Astrocyte (in vitro differentiated cells and primary cell): ENCODE measurements at regions not wholly inside any gene's neighbourhood (a gene's known extent, or its start where the extent isn't known, plus 50 kb on each side); places are given as distances from the start of the nearest gene placed in this dataset.

Experiments
- DNase-seq: peaks from one replicate; pipeline ENCODE4 v3.0.0-alpha.2; 2010; ENCODE audit warnings: low read depth
- FAIRE-seq: peaks from 2 replicates; lab custom pipeline; 2011; peaks lifted over from hg19 to GRCh38; lab: Jason Lieb, UNC
- H2AFZ ChIP-seq: 2 replicates; pipeline ENCODE4 v1.6.0; 2012; ENCODE audit warnings: low read depth, low read length, inconsistent platforms
- H3K27ac ChIP-seq: 2 replicates; pipeline ENCODE4 v1.5.1; 2011; ENCODE audit warnings: low read depth, low read length, inconsistent platforms
- H3K27me3 ChIP-seq: 2 replicates; pipeline ENCODE4 v1.6.0; 2011; ENCODE audit warnings: low read length, inconsistent platforms; ENCODE audit not compliant: insufficient read depth
- H3K36me3 ChIP-seq: 2 replicates; pipeline ENCODE4 v1.5.1; 2011; ENCODE audit warnings: low read length, inconsistent platforms; ENCODE audit not compliant: insufficient read depth
- H3K4me1 ChIP-seq: 2 replicates; pipeline ENCODE4 v1.5.1; 2011; ENCODE audit warnings: low read length, inconsistent platforms; ENCODE audit not compliant: insufficient read depth
- H3K4me2 ChIP-seq: 2 replicates; pipeline ENCODE4 v1.6.0; 2012; ENCODE audit warnings: low read length, inconsistent platforms
- H3K4me3 ChIP-seq: 2 replicates; pipeline ENCODE4 v1.5.1; 2011; ENCODE audit warnings: low read depth, mild to moderate bottlenecking, low read length, inconsistent platforms; ENCODE audit not compliant: insufficient read depth
- H3K79me2 ChIP-seq: 2 replicates; pipeline ENCODE4 v1.6.0; 2012; ENCODE audit warnings: mild to moderate bottlenecking, low read length, inconsistent platforms; ENCODE audit not compliant: insufficient read depth
- H3K9ac ChIP-seq: 2 replicates; pipeline ENCODE4 v1.6.0; 2012; ENCODE audit warnings: mild to moderate bottlenecking, low read length, inconsistent platforms
- H3K9me3 ChIP-seq: 2 replicates; pipeline ENCODE4 v1.5.1; 2012; ENCODE audit warnings: low read depth, mild to moderate bottlenecking, low read length, inconsistent platforms; ENCODE audit not compliant: insufficient read depth
- H4K20me1 ChIP-seq: 2 replicates; pipeline ENCODE4 v1.6.0; 2012; ENCODE audit warnings: low read length, inconsistent platforms; ENCODE audit not compliant: insufficient read depth
- H3K27ac Mint-ChIP-seq: one replicate; pipeline ENCODE4 v1.8.0; 2021; ENCODE audit warnings: mild to moderate bottlenecking, mixed read lengths; ENCODE audit not compliant: unreplicated experiment
- H3K27me3 Mint-ChIP-seq: one replicate; pipeline ENCODE4 v1.8.0; 2021; ENCODE audit warnings: low read depth, mixed read lengths; ENCODE audit not compliant: unreplicated experiment
- H3K36me3 Mint-ChIP-seq: one replicate; pipeline ENCODE4 v1.8.0; 2021; ENCODE audit warnings: low read depth, mixed read lengths; ENCODE audit not compliant: unreplicated experiment
- H3K4me1 Mint-ChIP-seq: one replicate; pipeline ENCODE4 v1.8.0; 2021; ENCODE audit warnings: low read depth, mixed read lengths; ENCODE audit not compliant: unreplicated experiment
- H3K4me3 Mint-ChIP-seq: one replicate; pipeline ENCODE4 v1.8.0; 2021; ENCODE audit warnings: mild to moderate bottlenecking, moderate library complexity, mixed read lengths; ENCODE audit not compliant: unreplicated experiment
- H3K9me3 Mint-ChIP-seq: one replicate; pipeline ENCODE4 v1.8.0; 2021; ENCODE audit warnings: mild to moderate bottlenecking, mixed read lengths; ENCODE audit not compliant: unreplicated experiment
- EZH2 ChIP-seq: IDR thresholded peaks from 2 replicates; pipeline ENCODE4 v1.6.1; 2012; ENCODE audit warnings: mild to moderate bottlenecking, low read length, inconsistent platforms; ENCODE audit not compliant: insufficient read depth
- TF ChIP-seq, protein P1 (sequence below): IDR thresholded peaks from 2 replicates; pipeline ENCODE4 v1.5.1; 2011; ENCODE audit warnings: low read depth, mild to moderate bottlenecking, inconsistent platforms, low read length, moderate library complexity; ENCODE audit not compliant: insufficient read depth

DNA sequence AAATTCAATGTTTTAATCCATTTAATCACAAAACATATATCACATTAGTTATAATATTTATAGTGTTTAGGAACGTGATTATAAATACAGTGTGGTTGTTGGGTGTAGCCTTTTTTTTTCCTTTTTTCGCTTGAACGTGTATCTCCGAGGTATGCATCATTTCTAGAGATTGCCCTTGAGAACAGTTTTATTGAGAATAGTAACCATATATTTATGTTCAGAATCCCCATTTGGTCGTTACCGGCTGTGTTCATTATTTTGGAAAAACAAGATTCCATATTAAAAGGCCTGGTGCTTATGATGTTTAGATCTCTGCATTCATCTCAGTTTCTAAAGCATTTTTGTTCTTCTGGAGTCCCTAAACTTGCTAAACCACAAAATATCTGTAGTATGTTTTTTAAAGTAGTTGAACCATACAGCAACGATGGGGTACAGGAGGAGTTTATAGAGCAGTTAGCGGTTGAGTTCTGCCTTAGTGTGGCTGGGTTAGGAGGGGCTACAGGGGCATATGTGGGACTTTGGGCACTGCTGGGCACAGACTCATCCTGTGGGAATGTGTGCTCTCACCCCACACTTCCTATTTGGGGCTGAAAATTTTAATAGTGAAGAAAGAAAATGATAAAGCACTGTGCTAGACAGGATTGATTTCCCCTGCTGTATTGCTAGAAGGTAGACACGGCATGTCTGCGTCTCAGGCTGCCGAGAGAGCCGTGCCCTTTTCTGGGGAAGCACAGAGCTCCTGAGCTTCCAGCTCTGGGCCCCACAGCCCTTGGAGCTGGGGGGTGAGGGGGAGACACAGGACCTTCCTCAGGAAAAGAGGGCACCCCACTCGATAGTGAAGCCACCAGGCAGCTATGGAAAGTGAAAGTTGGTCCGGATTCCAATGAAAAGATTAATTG lies 81.5 kb upstream of the PPARA start:
- no peak overlapping the region for H3K4me3 Mint-ChIP-seq
- peaks cover 54% of the 10 kb centered on the region for H3K4me1 ChIP-seq
- H3K9me3 ChIP-seq = no peaks in the 10 kb centered on the region
- no peak overlapping the region for H2AFZ ChIP-seq
- H3K27ac Mint-ChIP-seq = no peak overlapping the region
- peak overlapping the region; percentile 62 for H3K4me3 ChIP-seq
- no peaks in the 10 kb centered on the region for H3K27me3 ChIP-seq
- peaks cover 58% of the 10 kb centered on the region for H3K27me3 Mint-ChIP-seq
- peaks cover 5% of the 10 kb centered on the region for H3K36me3 ChIP-seq
- TF ChIP-seq, protein P1, sequence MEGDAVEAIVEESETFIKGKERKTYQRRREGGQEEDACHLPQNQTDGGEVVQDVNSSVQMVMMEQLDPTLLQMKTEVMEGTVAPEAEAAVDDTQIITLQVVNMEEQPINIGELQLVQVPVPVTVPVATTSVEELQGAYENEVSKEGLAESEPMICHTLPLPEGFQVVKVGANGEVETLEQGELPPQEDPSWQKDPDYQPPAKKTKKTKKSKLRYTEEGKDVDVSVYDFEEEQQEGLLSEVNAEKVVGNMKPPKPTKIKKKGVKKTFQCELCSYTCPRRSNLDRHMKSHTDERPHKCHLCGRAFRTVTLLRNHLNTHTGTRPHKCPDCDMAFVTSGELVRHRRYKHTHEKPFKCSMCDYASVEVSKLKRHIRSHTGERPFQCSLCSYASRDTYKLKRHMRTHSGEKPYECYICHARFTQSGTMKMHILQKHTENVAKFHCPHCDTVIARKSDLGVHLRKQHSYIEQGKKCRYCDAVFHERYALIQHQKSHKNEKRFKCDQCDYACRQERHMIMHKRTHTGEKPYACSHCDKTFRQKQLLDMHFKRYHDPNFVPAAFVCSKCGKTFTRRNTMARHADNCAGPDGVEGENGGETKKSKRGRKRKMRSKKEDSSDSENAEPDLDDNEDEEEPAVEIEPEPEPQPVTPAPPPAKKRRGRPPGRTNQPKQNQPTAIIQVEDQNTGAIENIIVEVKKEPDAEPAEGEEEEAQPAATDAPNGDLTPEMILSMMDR = no peak
- no peak for TF ChIP-seq EZH2
- H3K4me1 Mint-ChIP-seq = no peaks in the 10 kb centered on the region
- peak overlapping the region; percentile 94 for H3K4me2 ChIP-seq
- H3K36me3 Mint-ChIP-seq = no peaks in the 10 kb centered on the region
- DNase-seq (peak; percentile 84), FAIRE-seq (peak; percentile 63)
- H3K27ac ChIP-seq = peak overlapping the region; percentile 99
- peaks cover 16% of the 10 kb centered on the region for H4K20me1 ChIP-seq
- H3K9me3 Mint-ChIP-seq = no peaks in the 10 kb centered on the region
- H3K9ac ChIP-seq = peak overlapping the region; percentile 93
- H3K79me2 ChIP-seq = peaks cover 93% of the 10 kb centered on the region

DNA sequence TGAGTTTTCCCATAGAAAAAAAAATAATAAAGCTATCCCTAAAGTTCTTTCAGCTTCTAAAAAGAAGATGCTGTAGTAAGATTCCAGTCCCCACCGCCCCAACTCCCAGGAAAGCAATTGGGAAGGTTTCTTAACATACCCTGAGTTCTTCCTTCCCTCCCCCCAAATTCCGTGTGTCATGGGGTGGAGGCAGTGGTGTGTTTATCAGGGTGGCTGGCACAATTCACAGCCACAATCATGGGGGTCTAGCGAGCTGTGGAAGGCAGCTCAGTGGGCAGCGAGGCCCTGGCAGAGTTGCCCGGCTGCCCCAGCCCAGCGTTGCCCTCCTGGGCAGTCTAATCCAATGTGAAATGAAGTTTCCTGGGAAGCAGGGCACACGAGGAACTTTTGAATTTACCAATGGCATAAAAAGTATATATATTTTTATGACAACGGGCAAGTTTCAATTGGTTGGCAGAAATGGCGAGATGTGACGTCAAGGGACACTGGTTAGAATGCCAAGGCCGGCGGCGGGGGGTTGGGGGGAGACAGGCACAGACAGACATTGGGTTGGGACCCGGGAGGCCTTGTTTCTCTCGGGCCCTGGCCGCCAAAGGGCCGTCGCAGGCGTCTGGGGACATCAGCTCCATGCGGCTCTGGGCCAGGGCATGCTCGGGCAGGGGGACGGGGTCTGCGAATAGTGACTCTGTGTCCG lies 80.7 kb upstream of the PPARA start:
- peak overlapping the region; percentile 99 for H3K27ac ChIP-seq
- peaks cover 47% of the 10 kb centered on the region for H3K4me1 ChIP-seq
- Mint-ChIP-seq H3K27me3 (peaks cover 58% of the 10 kb centered on the region), H3K9me3 (no peaks in the 10 kb centered on the region), H3K4me3 (peak overlapping the region; percentile 60), H3K27ac (peak overlapping the region; percentile 34), H3K36me3 (no peaks in the 10 kb centered on the region), H3K4me1 (no peaks in the 10 kb centered on the region)
- FAIRE-seq (no peak), DNase-seq (peak; percentile 86)
- peak overlapping the region; percentile 94 for H3K4me2 ChIP-seq
- TF ChIP-seq, protein P1 = no peak
- H3K27me3 ChIP-seq = no peaks in the 10 kb centered on the region
- H3K9ac ChIP-seq = peak overlapping the region; percentile 93
- H3K9me3 ChIP-seq = no peaks in the 10 kb centered on the region
- H3K79me2 ChIP-seq = peaks cover 93% of the 10 kb centered on the region
- H4K20me1 ChIP-seq = peaks cover 24% of the 10 kb centered on the region
- peaks cover 5% of the 10 kb centered on the region for H3K36me3 ChIP-seq
- peak overlapping the region; percentile 62 for H3K4me3 ChIP-seq
- no peak overlapping the region for H2AFZ ChIP-seq
